ENCODE measurements at regions not wholly inside any gene's neighbourhood (a gene's known extent, or its start where the extent isn't known, plus 50 kb on each side); places are given as distances from the start of the nearest gene placed in this dataset.

DNA sequence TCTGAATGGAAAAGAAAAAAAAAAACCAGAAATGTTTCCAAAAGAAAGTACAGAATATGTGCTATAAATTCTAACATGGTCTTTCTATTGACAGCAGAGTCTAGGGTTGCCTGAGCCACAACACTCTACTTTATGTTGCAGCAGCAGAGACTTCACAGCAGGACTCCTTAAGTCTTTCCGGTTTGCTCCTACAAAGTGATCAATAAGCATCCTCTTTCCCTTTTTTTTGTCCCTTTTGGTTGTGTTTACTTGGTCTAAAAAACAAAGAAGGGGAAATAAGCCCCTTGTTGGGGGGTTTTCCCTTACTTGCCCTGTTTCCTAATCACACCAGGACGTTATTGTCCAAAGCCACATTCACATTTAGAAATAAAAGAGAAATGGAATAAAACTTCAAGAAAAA lies 163.1 kb upstream of the MPPED2 start:
- DNase-seq: no peak
- no peak for ATAC-seq (ENCODE audit: poor library complexity)
- intact Hi-C loops (cut with DNase I): no loop called here

- ATAC-seq (ENCODE audit: poor library complexity): peak; percentile 31
- no peak for DNase-seq
- intact Hi-C loops (cut with DNase I): no loop called here
Observed at GRCh38 chr11:30741039-30741550, 154.9 kb upstream of the MPPED2 start.

- intact Hi-C loops (cut with DNase I): no loop called here
- ATAC-seq (ENCODE audit: poor library complexity): no peak
- no peak for DNase-seq
Observed at GRCh38 chr11:30740091-30740490, 153.9 kb upstream of the MPPED2 start.

GRCh38 chr11:30735946-30736345 lies 149.8 kb upstream of the MPPED2 start:
- ATAC-seq (ENCODE audit: poor library complexity) (no peak), DNase-seq (no peak)
- intact Hi-C loops (cut with DNase I): loop anchor here (10.0 kb wide), 1 partner anchor 179 kb away; no protein-coding TSS in a partner anchor

DNA sequence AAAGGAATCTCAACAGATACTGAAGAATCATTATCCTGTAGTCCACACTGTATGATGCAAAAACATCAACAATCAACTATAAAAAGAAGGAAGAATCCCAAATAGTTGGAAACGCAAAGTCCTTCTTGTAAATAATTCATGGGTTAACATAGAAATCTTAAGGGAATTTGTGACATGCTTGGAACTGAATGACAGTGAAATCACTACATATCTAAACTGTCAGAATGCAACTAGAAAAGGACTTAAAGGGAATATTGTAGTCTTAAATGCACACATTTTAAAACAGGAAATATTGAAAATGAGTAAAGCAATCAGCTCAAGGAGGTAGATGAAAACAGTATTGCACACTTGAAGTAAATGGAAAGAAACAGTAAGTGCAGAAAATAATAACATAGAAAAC lies 147.6 kb upstream of the MPPED2 start:
- intact Hi-C loops (cut with DNase I): loop anchor here (10.0 kb wide), 1 partner anchor 181 kb away; no protein-coding TSS in a partner anchor
- DNase-seq (no peak), ATAC-seq (ENCODE audit: poor library complexity) (no peak)

GRCh38 chr11:30730011-30730410 lies 143.9 kb upstream of the MPPED2 start:
- ATAC-seq (ENCODE audit: poor library complexity) (no peak), DNase-seq (no peak)
- intact Hi-C loops (cut with DNase I): loop anchor here (10.0 kb wide), 1 partner anchor 185 kb away; no protein-coding TSS in a partner anchor

DNA sequence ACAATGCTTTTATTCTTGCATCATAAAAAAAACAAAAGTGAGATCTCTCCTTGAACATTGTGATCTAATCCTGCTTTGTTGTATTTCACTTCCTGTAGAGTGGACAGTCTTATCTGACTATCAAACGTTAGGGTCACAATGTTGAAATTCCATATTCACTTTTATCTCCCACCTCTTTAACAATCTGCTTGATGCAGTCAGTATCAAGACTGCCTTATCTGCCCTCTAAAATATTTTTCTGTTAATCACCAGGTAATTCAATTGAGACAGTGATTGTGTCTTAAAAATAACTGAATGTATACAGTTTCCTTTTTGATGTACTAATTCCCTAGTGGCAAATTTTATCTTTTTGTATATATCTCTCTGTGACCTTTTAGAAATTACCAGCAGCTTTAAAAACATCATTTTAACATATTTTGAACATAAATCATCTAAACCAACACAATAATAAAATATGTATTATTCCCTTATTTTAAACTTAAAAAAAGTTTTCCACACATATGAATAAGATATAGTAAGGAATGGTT lies 143.1 kb upstream of the MPPED2 start:
- ATAC-seq (ENCODE audit: poor library complexity): no peak

GRCh38 chr11:30725645-30726195 lies 139.6 kb upstream of the MPPED2 start:
- intact Hi-C loops (cut with DNase I): no loop called here
- no peak for ATAC-seq (ENCODE audit: poor library complexity)
- no peak for DNase-seq

More for the DNA sequence above, 143.1 kb upstream of the MPPED2 start:
- intact Hi-C loops (cut with DNase I): no loop called here
- no peak for DNase-seq

DNA sequence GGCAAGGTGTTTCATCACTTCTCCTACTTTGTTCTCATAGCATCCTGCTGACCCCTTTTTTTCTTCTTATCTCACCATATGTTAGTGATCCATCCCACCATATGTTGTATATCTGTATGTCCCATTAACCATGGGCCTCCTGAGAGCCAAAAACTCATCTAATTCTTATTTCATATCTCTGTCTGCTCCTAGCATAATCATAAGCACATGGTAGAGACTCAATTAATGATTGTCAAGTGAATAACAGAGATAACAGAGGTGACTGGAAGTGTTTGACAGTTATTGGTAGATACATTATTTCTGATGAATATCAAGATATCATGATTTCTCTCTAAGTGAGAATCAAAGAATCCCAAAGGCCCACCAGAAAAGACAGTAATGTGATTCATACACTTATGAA lies 138.1 kb upstream of the MPPED2 start:
- DNase-seq (no peak), ATAC-seq (ENCODE audit: poor library complexity) (no peak)
- intact Hi-C loops (cut with DNase I): no loop called here

DNA sequence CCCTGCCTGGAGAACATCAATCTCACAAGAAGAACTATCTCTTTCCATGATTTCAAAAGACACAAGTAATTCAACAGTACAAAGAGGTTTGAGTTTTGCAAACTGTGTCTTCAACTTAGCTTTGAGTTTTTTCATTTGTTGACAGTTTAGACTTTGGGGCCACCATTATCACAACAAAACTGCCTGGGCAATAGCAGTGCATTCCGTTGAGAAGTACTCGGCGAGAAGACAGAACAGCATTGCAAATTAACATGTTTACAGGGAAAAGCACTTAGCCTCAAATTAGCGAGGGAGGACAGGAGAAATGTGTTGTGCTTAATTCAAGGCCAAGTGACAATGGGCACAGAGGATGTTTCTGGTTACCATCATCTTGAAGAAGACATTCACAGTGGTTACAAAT lies 133.2 kb upstream of the MPPED2 start:
- DNase-seq (no peak), ATAC-seq (ENCODE audit: poor library complexity) (no peak)
- intact Hi-C loops (cut with DNase I): no loop called here

DNA sequence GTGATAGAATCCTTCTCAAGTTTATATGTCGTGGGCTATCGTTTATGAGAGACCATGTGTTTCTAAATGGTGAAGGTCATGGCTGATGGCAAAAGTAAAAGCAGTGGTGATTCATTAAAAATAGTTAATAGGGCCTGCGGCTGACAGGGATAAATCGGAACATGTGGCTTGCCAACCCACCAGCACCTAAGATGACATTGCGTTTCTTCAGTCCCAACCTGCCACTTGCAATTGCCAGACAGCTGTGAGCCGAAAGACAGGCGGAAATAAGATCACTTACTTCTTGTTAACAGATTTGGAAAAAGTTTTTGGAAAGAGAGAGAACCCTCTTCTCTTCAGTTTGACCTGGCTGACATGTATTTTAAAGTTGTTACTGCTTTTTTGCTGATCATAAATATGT lies 131.5 kb upstream of the MPPED2 start:
- no peak for ATAC-seq (ENCODE audit: poor library complexity)
- intact Hi-C loops (cut with DNase I): no loop called here

GRCh38 chr11:30717009-30717408 lies 130.9 kb upstream of the MPPED2 start:
- DNase-seq (no peak), ATAC-seq (ENCODE audit: poor library complexity) (no peak)
- intact Hi-C loops (cut with DNase I): no loop called here

More for the DNA sequence above, 131.5 kb upstream of the MPPED2 start:
- no peak for DNase-seq

- intact Hi-C loops (cut with DNase I): no loop called here
- ATAC-seq (ENCODE audit: poor library complexity) (no peak), DNase-seq (no peak)
Observed at GRCh38 chr11:30712749-30713148, 126.6 kb upstream of the MPPED2 start.

DNA sequence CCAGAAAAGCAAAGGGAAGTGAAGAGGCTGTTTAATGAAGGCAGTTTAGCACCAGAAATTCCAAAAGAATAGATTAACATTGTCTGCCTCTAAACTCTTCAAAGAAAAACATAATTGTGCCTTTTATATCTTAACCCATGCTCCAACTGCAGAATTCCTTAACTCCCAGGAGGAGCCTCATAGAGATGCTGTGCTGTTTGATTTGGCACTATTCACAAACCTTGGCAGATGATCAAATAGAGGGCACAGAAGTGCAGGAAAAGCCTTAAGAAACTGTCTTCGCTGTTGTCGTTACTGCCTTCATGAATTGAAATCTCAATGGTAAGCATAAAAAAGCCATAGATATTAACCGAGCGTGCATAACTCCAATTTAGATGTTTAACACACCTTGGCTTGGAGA lies 124.1 kb upstream of the MPPED2 start:
- DNase-seq (no peak), ATAC-seq (ENCODE audit: poor library complexity) (no peak)
- intact Hi-C loops (cut with DNase I): no loop called here

- DNase-seq (no peak), ATAC-seq (ENCODE audit: poor library complexity) (no peak)
- intact Hi-C loops (cut with DNase I): no loop called here
Observed at GRCh38 chr11:30707110-30707509, 121.0 kb upstream of the MPPED2 start.

GRCh38 chr11:30705913-30706675 lies 119.9 kb upstream of the MPPED2 start:
- intact Hi-C loops (cut with DNase I): no loop called here
- DNase-seq (no peak), ATAC-seq (ENCODE audit: poor library complexity) (no peak)

DNA sequence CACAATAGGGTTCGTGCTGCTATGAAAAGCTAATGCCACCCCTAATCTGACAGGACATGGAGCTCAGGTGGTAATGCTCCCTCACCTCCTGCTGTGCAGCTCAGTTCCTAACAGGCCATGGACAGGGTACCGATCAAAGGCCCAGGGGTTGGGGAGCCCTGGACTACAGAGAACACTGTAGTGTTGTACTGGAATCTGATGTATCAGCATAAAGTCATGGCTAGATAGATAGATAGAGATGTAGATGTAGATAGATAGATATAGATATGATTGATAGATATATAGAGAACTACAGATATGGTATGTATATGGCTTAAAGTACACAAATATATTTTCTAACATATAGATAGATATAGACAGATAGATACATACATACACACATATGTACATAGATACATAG lies 112.3 kb upstream of the MPPED2 start:
- no peak for ATAC-seq (ENCODE audit: poor library complexity)
- intact Hi-C loops (cut with DNase I): no loop called here
- no peak for DNase-seq

DNA sequence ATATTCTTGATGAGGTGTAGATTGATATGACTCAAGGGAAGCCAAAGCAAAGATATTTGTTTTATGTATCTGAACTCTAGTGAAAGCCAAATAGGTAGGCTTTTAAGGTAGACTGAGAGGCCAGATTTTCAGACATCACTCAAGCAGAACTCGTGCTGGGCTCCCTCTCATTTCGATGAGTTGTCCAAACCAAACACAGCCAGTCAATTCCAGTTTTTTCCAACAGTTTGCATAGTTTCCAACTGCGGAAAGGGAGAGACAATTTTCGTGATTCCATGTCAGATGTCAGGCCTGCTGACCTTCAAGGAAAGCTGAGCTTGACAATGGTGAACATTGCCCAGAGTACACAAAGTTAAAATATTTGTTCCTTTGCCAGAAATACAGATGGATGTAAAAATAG lies 110.9 kb upstream of the MPPED2 start:
- ATAC-seq (ENCODE audit: poor library complexity): no peak
- intact Hi-C loops (cut with DNase I): no loop called here

DNA sequence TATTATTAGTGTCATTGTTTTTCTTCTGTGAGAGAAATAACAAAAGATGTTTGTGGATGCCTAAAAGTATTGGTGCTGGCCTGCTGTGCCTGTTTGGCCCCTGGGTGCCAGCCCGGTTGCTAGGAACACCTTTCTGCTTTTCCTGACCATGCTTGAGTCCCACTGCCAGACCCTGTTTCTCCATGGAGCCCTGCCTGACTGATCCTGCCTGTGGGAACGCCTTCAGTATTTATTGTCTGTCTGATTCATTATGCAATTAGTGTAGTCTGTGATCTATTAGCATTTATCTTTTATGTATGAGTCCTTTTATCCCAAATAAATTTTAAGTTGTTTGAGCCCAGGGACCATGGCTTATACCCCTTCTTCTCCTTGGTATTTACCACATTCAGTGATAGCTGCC lies 98.6 kb upstream of the MPPED2 start:
- no peak for ATAC-seq (ENCODE audit: poor library complexity)
- DNase-seq: no peak
- intact Hi-C loops (cut with DNase I): no loop called here

More for the DNA sequence above, 110.9 kb upstream of the MPPED2 start:
- no peak for DNase-seq

- no peak for DNase-seq
- intact Hi-C loops (cut with DNase I): no loop called here
- ATAC-seq (ENCODE audit: poor library complexity): no peak
Observed at GRCh38 chr11:30683176-30683575, 97.0 kb upstream of the MPPED2 start.

All from Right ventricle myocardium superior (tissue), 1 donor.